IMR-90 (cell line): ENCODE measurements at regions not wholly inside any gene's neighbourhood (a gene's known extent, or its start where the extent isn't known, plus 50 kb on each side); places are given as distances from the start of the nearest gene placed in this dataset.

ENCODE experiments used
- ELK1 ChIP-seq: fragments of 150-350 bp; IDR thresholded peaks from 2 replicates; pipeline ENCODE4 v1.6.1; 2016; ENCODE audit warnings: low read depth, mild to moderate bottlenecking, low read length, moderate library complexity, borderline replicate concordance
- MXI1 ChIP-seq: IDR thresholded peaks from 2 replicates; pipeline ENCODE4 v1.6.1; 2012; ENCODE audit warnings: low read depth, mild to moderate bottlenecking, low read length, moderate library complexity, borderline replicate concordance
- POLR2A ChIP-seq: IDR thresholded peaks from 2 replicates; pipeline ENCODE4 v1.6.1; 2012; ENCODE audit warnings: mild to moderate bottlenecking, low read depth, low read length
- SMC3 ChIP-seq: fragments of 150-350 bp; IDR thresholded peaks from 2 replicates; pipeline ENCODE4 v1.6.1; 2016; ENCODE audit warnings: low read depth, mild to moderate bottlenecking, antibody characterized with exemption, low read length, moderate library complexity
- TF ChIP-seq, protein P1 (sequence below): conservative IDR thresholded peaks from 2 replicates; pipeline ENCODE4 v1.5.1; 2012; ENCODE audit warnings: mild to moderate bottlenecking, low read depth, low read length, improper control_type of control experiment

GRCh38 chr4:175884048-175884447 lies 72.0 kb upstream of the GPM6A start:
- TF ChIP-seq ELK1, result no peak
- TF ChIP-seq, protein P1, sequence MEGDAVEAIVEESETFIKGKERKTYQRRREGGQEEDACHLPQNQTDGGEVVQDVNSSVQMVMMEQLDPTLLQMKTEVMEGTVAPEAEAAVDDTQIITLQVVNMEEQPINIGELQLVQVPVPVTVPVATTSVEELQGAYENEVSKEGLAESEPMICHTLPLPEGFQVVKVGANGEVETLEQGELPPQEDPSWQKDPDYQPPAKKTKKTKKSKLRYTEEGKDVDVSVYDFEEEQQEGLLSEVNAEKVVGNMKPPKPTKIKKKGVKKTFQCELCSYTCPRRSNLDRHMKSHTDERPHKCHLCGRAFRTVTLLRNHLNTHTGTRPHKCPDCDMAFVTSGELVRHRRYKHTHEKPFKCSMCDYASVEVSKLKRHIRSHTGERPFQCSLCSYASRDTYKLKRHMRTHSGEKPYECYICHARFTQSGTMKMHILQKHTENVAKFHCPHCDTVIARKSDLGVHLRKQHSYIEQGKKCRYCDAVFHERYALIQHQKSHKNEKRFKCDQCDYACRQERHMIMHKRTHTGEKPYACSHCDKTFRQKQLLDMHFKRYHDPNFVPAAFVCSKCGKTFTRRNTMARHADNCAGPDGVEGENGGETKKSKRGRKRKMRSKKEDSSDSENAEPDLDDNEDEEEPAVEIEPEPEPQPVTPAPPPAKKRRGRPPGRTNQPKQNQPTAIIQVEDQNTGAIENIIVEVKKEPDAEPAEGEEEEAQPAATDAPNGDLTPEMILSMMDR, result no peak
- no peak for TF ChIP-seq POLR2A
- TF ChIP-seq SMC3, result no peak
- no peak for TF ChIP-seq MXI1
